ENCODE measurements at regions not wholly inside any gene's neighbourhood (a gene's known extent, or its start where the extent isn't known, plus 50 kb on each side); places are given as distances from the start of the nearest gene placed in this dataset.
A peak's percentile ranks its signal among the peaks of the same experiment; 100 is the strongest.

DNA sequence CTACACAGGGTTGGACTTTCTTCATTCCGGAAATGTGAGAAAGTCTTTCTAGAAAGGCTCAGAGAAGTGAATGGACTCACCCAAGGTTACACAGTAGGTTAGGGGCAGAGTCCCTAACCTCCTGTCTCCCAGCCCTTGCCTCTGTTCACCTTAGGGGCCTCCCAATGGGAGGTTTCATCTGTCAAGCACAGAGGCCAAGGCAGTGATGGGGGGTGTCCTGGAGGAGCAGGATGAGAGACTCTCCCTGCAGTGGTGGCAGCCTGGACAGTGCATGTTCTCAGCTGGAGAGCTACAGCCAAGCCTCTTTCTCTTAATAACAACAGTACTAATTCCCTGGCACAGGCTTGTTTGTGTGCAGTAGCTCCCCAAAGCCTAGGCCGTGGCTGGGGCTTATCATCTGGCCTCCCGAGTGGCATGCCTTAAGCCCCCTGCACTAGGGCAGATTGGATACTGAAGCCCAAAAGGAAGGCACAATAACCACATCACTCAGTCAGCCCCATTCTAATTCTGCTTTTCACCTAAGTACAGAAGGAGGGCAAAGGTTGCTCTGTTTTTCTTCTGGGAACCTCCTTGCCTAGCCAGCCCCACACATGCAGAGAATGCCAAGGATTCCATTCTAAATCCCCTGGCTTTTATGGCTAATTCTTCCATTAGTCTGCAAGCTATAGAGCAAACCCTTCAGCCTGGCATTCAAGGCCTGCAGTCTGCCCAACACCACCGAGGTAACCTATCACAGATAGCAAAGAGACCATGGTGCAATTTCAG lies 50.2 kb upstream of the XPA start:
- DNase-seq: peak; percentile 10

- DNase-seq: no peak
Measured at GRCh38 chr9:97748525-97748924, 51.4 kb upstream of the XPA start.

DNA sequence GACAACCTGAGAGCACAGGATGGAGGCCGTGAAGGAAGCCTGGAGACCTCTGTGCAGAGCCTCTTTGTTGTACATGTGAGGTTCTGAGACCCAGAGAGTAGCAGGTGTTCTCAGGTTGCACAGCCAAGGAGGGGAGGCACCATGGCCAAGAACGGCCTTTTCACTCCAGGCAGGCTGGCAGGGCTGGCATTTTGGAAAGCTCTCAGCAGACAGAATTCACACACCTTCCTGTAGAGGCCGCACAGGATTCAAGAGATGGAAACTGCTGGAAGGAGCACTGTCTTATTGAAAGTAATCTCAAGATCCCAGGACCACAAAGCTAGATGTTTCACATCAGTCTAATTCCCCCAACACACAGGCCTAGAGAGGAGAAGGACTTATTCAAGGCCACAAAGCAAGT lies 52.8 kb upstream of the XPA start:
- DNase-seq: no peak

- no peak for DNase-seq
Measured at GRCh38 chr9:97751531-97751930, 54.4 kb upstream of the XPA start.

- DNase-seq: no peak
Measured at GRCh38 chr9:97752274-97752673, 55.1 kb upstream of the XPA start.

- DNase-seq: no peak
Measured at GRCh38 chr9:97753364-97753763, 56.2 kb upstream of the XPA start.

GRCh38 chr9:97753975-97754374 lies 56.8 kb upstream of the XPA start:
- no peak for DNase-seq

DNA sequence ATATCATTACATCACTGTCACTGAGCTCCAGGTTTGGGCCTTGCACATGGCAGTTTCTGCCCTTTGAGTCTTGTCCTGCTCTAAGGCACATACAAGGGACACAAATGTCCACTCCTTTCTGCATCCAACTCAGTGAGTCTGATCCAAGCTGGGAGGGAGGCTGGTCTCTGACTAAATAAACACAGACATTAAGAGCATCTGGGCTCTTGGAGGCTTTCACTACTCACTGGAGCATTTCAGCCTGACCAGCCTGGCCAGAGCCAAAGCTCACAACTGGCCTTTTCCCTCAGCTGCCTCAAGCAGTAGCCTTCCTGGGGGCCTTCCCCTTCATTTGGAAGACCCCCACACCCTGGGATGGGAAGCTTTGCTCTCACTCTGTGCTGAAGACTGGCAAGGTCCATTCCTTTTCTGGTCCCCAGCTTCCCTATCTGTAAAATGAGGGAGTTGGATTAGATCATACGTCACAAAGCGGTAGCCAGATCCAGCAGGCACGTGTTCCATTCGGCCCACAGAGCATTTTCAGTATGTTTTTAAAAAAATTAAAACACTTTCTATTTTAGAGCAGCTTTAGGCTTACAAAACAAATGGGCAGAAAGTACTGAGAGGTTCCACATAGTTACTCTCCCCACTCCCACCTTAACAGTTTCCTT lies 58.6 kb upstream of the XPA start:
- DNase-seq: no peak

- no peak for DNase-seq
Measured at GRCh38 chr9:97756991-97757390, 59.9 kb upstream of the XPA start.

DNA sequence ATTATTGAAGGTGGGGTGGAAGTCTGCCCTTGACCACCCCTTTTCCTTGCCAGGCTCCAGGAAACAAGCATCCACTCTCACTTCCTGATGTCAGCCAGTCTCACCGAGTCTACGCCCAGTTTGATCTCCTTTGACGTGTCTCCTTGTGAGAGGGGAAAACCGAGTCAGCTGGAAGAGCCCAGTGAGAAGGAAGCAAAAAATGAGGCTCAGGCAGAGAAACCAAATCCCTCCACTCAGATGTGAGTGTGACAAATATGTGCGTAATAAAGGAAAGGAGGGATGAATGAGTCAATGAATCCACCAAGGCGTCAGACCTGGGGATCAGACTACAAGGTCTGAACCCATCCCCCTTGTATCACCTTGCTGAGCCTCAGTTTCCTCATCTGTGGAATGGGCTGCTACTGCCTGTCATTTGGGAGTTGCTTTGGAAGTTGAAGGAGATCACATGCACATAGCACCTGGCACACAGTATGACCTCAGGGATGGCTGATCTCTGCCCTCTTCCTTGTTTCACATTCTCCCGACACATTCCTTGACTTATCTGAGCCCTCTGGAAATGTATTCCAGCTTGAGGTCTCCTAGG lies 61.3 kb upstream of the XPA start:
- no peak for DNase-seq

GRCh38 chr9:97759581-97760288 lies 62.6 kb upstream of the XPA start:
- DNase-seq: no peak

- no peak for DNase-seq
Measured at GRCh38 chr9:97761056-97761598, 64.0 kb upstream of the XPA start.

GRCh38 chr9:97761879-97762278 lies 64.7 kb upstream of the XPA start:
- DNase-seq: no peak

DNA sequence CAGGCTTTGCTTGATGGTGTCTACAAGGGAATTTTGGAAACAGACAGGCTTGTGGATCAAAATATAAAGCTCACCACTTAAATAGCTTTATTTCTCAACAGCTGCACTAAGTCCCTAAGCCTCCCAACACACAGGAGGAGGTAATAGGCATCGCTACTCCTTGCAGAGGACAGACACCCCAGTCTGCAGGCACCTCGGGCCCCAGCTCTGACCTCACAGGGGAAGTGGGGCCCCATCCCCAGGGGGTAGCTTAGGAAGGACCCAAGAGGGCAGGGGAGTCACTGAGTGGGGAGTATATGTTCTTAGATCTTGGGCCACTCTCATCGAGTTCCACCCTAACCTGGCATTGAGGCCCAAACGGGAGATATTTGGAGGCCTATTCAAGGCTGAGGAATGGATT lies 66.7 kb upstream of the XPA start:
- DNase-seq: no peak

DNA sequence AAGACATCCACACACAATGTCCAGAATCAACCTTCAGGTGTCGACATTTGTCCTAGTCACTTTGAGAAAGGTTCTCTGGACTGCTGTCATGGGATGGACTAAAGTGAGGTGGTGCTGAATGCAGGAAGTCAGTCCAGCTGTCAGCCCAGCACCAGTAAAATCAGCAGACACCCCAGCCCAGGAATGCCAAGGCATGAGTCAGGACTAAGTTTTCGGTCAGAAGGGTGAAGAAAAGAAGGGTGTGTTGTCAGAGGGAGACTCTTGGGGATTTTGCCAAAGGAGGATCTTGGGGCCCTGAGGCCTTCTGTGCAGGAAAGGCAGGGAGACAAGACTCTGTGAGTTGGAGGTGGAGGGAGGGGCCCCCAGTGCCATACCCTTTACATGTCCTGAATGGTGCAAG lies 69.0 kb upstream of the XPA start:
- peak; percentile 68 for DNase-seq

DNA sequence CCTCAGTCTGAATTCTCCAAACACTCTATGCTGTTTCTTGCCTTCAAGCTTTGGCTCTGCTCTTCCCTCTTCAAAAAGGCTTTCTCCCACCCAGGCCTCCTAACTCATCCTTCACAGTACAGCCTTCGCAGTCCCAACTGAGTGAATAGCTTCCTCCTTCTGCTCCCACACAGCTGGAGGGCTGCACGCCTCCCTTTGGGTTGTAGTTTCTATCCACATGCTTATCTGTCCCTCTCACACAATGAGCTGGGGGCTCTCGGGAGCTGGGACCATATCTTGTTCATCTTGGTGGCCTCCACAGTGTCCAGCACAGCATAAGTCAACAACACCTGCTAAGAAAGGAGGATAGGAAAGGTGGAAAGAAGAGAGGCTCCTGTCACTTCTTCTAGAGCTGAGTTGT lies 69.5 kb upstream of the XPA start:
- DNase-seq: no peak

- peak; percentile 71 for DNase-seq
Measured at GRCh38 chr9:97767891-97768290, 70.8 kb upstream of the XPA start.

- peak; percentile 83 for DNase-seq
Measured at GRCh38 chr9:97768746-97769145, 71.6 kb upstream of the XPA start.

DNA sequence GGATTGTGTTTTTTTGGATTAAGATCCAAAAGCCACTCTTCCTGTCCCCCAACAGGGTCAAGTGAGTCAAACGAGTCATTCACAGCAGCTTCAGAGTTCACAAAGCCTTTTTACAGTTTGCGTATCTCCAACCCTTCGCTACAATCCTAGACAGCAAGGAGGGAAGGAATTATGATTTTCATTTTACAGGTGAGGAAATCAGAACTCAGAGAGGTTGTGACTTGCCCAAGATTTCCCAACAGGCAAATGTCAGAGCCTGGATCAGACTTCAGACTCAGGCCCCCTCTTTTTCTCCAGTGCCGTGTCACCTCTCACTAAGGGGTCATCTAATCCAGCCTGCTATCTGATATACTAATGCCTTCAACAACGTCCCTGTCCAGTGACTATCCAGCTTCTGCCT lies 72.1 kb upstream of the XPA start:
- DNase-seq: no peak

DNA sequence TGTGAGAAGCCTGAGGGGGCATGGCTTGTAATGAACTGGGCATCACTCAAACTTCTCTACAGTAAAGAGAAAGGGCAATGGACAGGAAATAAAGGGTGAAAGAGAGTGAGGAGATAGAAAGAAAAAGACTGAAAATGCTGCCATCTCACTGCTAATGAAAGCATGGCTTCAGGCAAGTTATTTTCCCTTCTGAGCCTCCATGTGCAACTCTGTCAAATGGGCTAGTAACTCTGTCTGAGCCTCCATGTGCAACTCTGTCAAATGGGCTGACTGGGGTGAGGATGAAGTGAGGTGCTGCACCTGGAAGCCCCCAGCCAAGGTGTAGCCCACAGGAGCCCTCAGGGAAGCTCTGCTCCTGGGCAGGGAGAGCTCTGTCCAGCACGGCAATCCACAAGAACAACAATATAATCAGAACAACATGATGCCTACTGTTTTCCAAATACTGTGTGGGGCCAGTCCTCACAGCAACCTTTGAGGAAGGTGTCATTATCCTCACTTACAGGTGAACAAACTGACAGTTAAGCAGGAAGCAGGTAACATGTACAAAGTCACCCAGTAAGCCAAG lies 73.8 kb upstream of the XPA start:
- DNase-seq: no peak

- no peak for DNase-seq
Measured at GRCh38 chr9:97771641-97772040, 74.5 kb upstream of the XPA start.

- DNase-seq: no peak
Measured at GRCh38 chr9:97772145-97772544, 75.0 kb upstream of the XPA start.

DNA sequence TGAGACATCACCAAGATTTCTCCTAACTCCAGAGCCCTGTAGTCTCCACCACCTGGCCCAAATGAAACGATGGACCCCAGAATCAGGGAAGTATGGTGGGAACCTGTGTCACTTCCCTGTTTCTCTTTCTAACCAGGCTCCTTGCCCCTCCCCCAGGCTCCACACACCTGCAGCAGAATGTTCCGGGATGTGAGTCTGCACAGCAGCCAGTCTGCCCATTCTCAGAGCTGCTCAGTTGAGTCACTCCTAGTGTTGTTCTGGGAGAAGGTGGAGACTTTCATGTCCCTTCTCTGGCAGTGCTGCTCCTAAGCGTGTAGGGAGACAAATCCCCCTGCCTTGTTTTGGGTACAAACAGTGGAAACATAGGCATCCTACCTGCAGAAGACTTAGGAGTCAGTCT lies 76.0 kb upstream of the XPA start:
- no peak for DNase-seq

Measured in fibroblast of skin of abdomen (primary cell).